Endometrium (tissue), 2 donors: ENCODE measurements at regions not wholly inside any gene's neighbourhood (a gene's known extent, or its start where the extent isn't known, plus 50 kb on each side); places are given as distances from the start of the nearest gene placed in this dataset.

Experiments used
- FAIRE-seq: peaks from 2 replicates; lab custom pipeline; 2012; peaks lifted over from hg19 to GRCh38; lab: Jason Lieb, UNC
- donor health status: control.
- donor health status: control.

DNA sequence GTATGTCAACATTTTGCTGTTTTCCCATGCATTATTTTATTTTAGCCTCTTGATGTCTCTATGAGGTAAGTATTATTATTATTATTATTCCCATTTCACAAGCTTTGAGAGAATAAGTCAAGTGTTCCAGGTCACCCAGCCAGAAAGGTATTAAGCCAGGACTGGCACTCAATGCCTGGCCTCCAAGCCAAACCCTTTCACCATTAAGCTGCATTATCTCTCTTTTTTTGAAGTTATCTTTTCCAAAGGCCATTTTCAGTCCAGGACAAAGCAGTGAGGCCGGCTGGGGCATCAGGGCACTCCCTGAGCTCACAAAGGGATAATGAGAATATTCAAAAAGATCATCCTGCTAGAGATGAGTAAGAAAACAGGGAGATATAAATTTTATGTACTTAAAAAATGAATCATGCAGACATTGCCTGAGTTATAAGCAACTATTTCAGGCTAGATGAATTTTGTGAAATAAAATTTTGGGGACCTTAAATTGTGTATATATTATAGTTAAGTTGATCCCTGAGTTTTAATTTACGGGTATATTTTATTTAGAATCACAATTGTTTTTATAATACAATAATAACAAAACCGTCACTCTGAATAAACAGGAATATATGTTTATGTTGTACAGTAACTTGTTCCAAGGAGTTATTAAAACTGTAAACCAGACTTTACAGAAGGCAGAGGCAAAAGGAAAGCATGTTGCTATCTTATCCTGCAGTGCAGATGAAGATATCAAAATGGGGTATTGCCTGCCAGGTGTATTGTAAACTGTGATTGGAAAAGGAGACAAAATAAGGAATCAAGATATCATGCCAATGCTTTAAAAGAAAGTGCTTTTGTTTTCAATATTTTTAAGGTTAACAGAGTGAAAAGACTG lies 51.3 kb upstream of the CAV2 start:
- FAIRE-seq = no peak

DNA sequence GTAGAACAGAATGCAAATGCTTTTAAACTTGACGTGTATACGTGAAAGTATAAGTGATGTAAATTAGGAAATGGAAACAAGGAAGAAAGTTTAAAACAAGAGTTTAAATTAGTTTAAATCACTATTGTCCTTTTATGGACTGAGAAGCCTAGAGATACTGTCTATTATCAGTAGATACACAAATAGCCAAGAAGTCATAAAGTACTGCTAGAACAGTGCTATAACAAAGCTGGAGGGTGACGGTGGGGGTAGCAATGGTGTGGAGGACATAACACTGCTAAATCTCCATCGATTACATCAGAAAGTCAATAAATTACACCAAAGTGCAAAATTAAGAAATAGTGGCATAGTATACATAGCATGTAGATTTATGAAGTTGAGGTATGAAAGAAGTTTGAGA lies 50.1 kb upstream of the CAV2 start:
- FAIRE-seq = no peak
